GM12874 (cell line): ENCODE measurements at regions not wholly inside any gene's neighbourhood (a gene's known extent, or its start where the extent isn't known, plus 50 kb on each side); places are given as distances from the start of the nearest gene placed in this dataset.

ENCODE experiments used
- TF ChIP-seq, protein P1 (sequence below): IDR thresholded peaks from 2 replicates; pipeline ENCODE4 v1.5.1; 2011; ENCODE audit warnings: low read depth, mild to moderate bottlenecking, control low read depth, low read length, moderate library complexity; ENCODE audit not compliant: insufficient read depth

DNA sequence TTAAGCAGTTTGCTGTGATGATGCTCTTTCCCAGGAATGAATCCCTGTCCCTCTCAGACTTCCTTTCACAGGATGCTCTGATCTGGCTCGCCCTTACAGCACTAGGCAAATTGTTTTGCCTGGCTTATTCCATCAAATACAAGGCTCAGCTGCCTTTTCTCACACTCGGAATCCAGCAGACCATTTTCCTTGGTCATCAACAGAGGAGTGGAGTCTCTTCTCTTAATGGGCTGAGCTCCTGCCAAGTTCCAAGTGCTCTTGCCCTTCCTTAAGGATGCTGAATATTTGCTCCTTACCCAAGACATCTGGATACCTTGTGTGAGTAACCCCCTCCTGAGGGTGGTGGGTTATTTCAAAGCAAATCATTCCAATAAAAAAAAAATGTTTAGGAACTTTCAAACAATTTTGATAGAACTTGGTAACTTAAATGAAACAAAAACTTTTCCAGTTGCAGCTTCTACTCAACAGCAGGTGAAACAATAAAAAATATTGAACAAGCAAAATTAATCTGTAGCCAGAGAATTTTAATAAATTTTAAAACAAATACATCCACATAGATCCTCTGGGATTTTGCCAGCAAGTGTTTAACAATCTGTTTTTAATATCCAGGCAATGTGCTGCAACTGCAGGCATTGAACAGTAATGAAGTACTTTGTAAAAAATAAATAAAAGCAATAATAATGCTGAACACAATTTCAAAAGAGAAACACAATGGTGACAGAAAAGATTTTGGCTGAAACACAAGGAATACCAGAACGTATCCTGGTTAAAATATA, 264.0 kb upstream of the FAR2 start:
- TF ChIP-seq, protein P1, sequence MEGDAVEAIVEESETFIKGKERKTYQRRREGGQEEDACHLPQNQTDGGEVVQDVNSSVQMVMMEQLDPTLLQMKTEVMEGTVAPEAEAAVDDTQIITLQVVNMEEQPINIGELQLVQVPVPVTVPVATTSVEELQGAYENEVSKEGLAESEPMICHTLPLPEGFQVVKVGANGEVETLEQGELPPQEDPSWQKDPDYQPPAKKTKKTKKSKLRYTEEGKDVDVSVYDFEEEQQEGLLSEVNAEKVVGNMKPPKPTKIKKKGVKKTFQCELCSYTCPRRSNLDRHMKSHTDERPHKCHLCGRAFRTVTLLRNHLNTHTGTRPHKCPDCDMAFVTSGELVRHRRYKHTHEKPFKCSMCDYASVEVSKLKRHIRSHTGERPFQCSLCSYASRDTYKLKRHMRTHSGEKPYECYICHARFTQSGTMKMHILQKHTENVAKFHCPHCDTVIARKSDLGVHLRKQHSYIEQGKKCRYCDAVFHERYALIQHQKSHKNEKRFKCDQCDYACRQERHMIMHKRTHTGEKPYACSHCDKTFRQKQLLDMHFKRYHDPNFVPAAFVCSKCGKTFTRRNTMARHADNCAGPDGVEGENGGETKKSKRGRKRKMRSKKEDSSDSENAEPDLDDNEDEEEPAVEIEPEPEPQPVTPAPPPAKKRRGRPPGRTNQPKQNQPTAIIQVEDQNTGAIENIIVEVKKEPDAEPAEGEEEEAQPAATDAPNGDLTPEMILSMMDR: no peak

DNA sequence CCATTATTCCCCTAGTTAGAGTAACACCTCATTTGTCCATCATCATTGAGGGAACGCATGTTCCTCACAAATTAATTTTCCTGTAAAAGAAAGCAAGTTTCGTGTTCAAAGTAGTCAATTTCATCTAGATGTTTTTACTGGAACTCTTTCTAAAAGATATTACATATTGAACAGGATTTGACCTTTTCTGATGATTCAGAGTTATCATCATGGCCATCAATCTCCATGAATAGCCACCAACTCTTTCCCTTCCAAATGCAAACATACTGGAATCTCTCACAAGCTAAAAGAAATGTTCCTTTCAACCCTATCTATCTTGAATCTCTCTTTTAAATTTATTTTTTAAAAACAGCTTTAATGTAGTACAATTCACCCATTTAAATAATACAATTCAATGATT, 263.1 kb upstream of the FAR2 start:
- TF ChIP-seq, protein P1: no peak

DNA sequence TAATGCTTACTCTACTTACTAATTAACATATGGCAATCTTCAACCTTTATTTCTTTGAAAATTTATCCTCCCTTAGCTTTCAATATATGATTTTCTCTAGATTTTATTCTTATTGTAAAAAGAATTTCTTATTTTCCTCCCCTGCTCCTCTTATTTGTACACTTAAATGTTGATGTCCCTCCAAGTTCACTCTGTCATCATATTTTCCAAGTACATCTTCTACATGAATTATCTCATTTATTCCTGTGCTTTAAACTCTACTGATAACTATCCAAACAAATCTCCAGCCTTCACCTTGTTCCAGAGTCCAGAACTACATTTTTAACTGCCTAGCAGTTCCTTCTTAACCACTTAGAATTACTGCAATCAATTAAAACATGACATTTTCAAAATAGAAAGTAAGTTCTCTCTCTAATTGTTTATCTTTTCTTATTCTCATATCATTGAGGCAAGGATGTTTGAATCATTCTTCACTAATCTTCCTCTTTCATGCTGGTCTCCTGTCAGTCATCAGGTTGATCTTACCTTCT, 261.6 kb upstream of the FAR2 start:
- TF ChIP-seq, protein P1: no peak

DNA sequence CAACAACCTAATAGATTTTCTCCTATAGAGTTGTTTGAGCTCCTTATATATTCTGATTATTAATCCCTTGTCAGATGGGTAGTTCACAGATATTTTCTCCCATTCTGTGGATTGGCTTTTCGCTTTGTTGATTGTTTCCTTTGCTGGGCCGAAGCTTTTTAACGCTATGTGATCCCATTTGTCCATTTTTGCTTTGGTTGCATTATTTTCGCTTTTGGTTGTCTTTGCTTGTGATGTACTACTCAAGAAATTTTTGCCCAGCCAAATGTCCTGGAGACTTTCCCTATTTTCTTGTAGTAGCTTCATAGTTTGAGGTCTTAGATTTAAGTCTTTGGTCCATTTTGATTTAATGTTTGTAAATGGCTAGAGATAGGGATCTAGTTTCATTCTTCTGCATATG, 258.4 kb upstream of the FAR2 start:
- TF ChIP-seq, protein P1: no peak

DNA sequence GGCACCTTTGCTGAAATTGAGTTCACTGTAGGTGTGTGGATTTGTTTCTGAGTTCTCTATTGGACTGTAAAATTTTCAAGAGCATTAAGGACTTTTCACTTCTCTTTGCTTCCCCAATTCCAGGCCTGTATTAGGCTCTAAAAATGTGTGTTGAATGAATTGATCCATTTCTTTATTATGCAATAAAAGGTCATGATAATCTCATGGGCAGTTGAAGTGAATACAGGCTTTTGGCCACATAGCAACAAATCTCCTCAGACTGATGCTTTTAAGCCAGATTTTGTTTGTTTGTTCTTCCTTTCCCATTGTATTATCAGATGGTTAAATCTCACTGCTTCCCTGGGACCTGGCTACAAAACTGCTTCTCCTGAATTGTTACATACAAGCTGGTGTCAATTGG, 258.0 kb upstream of the FAR2 start:
- TF ChIP-seq, protein P1: no peak

DNA sequence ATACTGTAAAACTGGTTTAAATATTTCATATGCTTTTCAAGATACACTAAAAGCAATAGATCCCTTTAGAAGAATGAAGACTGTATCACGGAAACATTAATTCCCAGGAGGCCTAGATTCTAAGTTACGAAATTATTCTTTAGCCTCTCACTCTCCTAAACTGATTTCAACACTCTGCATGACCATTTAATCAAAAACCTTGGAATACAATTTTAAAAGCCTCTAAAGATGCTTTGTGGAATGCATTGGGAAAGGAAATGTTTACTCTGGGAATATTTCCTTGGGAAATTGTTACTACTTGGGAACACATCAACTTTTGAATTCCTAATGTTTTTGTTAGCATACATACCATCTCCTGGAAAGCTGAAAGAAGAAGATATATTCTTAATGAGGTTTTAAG, 255.7 kb upstream of the FAR2 start:
- TF ChIP-seq, protein P1: no peak

DNA sequence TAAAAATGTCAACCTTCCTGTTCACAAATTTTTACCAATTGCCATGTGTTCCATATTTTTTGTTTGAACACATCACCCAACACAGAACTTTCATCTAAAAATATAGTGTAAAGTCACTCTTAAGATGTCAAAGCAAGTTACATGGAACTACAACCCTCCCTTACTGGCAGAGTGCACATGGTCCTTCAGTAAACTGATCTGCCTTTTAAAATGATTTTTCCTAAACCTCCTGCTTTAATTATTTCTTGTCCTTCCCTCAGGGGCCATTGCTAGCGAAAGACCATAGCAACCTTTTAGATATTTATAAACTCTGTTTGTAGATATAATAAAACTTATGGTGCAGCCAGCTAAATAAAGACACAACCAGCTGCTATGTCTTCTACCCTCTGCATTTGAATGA, 255.2 kb upstream of the FAR2 start:
- TF ChIP-seq, protein P1: no peak
